Esophagus squamous epithelium (tissue), 4 donors: ENCODE measurements at regions not wholly inside any gene's neighbourhood (a gene's known extent, or its start where the extent isn't known, plus 50 kb on each side); places are given as distances from the start of the nearest gene placed in this dataset.

ENCODE experiments used
- POLR2A ChIP-seq, 4 donors: fragments of 450-650 bp; IDR thresholded peaks; one replicate each; pipeline ENCODE4 v1.6.1; 2017; ENCODE audit warnings: antibody characterized with exemption in 4 of 4, mild to moderate bottlenecking in 4 of 4, moderate library complexity in 3 of 4
- TF ChIP-seq, protein P1 (sequence below), 6 experiments: fragments of 450-650 bp in 4 of 6; fragments of 200-600 bp in 2 of 6; sonication (generic) in 2 of 6; IDR thresholded peaks; one replicate each; pipeline ENCODE4 v1.5.1; 2016 to 2019; ENCODE audit warnings: antibody characterized with exemption in 6 of 6, mild to moderate bottlenecking in 4 of 6, moderate library complexity in 4 of 6

DNA sequence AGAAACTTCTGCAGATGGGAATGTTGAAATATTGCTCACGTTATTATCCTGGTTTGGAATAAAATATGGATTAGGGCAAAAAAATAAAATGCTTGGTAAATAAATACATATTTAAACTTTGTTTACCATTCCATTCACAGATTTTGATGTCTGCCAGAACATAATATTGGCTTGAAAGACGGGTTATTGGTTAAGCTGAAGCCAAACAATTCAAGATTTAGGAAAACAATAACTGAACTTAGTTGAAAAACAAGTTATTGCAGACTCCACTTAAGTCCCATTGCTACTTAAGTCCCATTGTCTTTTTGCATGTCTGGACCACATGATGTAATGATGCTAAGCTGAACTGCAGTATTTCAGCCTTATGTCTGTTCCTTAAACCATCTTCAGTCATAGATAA is 722.5 kb downstream of the FAT4 start:
- TF ChIP-seq, protein P1, sequence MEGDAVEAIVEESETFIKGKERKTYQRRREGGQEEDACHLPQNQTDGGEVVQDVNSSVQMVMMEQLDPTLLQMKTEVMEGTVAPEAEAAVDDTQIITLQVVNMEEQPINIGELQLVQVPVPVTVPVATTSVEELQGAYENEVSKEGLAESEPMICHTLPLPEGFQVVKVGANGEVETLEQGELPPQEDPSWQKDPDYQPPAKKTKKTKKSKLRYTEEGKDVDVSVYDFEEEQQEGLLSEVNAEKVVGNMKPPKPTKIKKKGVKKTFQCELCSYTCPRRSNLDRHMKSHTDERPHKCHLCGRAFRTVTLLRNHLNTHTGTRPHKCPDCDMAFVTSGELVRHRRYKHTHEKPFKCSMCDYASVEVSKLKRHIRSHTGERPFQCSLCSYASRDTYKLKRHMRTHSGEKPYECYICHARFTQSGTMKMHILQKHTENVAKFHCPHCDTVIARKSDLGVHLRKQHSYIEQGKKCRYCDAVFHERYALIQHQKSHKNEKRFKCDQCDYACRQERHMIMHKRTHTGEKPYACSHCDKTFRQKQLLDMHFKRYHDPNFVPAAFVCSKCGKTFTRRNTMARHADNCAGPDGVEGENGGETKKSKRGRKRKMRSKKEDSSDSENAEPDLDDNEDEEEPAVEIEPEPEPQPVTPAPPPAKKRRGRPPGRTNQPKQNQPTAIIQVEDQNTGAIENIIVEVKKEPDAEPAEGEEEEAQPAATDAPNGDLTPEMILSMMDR (IDR thresholded peaks at IDR 0.05) = no peak
- TF ChIP-seq POLR2A (IDR thresholded peaks at IDR 0.05) = no peak
